HG03342 (cell line): ENCODE measurements at regions not wholly inside any gene's neighbourhood (a gene's known extent, or its start where the extent isn't known, plus 50 kb on each side); places are given as distances from the start of the nearest gene placed in this dataset.
"Not testable (repeated sequence)": the region's sequence is repeated elsewhere in the genome, so short reads cannot be mapped to it uniquely, and the experiment has no call there.

Experiments used
- ATAC-seq: cut with Tn5 transposase; IDR thresholded peaks from one replicate; pipeline ENCODE4 v1.9.1; 2021; ENCODE audit warnings: mild to moderate bottlenecking, moderate library complexity; ENCODE audit not compliant: unreplicated experiment

DNA sequence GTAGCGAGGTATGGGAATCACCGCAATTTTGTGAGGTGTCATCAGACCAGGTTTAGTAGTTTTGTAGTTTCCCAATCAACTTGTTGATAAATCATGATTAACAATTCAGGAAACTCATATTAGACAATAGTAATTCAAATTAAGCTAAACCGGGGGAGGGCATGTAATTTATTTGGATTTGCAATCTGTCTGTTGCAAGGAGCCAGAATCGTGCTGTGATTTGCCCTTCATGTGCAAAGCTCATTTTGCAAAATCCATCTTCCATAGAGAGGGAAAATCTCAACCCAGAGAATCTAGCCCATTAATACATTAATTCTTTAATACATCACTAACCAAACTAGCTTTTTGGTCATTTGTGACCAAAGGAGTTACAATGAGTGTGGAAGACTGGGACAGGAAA lies 164.7 kb upstream of the TRPM3 start:
- ATAC-seq, result no peak

DNA sequence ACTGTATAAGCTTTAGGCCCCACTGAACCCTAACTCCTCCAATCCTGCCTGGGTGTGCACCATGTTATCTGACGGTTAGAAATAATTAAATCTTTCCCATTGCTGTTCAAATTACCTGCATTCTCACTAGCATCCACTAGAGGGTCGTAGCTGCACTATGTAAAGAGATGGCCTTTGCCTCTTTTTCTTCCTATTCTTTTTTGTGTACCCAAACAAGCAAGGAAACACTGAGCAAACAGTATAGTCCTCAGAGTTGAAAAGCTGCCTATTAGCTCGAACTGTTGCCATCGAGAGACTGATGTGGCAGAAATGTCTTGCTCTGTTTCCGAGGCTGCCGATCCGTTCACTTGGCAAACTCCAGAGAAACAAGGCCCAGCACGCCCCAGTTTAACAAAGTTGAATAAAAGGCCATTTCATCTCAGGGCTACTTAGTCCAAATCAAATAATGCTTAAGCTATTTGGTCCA lies 163.8 kb upstream of the TRPM3 start:
- peak; percentile 94 for ATAC-seq

DNA sequence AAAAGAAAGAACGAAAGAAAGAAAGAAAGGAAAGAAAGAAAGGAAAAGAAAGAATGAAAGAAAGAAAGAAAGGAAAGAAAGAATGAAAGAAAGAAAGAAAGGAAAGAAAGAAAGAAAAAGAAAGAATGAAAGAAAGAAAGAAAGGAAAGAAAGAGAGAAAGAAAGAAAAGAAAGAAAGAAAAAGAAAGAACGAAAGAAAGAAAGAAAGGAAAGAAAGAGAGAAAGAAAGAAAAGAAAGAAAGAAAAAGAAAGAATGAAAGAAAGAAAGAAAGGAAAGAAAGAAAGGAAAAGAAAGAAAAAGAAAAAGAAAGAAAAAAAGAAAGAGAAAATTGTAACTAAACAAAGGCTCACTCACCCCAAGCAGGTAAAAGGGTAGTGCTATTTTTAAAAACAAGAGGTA lies 160.7 kb upstream of the TRPM3 start:
- not testable (repeated sequence) for ATAC-seq

DNA sequence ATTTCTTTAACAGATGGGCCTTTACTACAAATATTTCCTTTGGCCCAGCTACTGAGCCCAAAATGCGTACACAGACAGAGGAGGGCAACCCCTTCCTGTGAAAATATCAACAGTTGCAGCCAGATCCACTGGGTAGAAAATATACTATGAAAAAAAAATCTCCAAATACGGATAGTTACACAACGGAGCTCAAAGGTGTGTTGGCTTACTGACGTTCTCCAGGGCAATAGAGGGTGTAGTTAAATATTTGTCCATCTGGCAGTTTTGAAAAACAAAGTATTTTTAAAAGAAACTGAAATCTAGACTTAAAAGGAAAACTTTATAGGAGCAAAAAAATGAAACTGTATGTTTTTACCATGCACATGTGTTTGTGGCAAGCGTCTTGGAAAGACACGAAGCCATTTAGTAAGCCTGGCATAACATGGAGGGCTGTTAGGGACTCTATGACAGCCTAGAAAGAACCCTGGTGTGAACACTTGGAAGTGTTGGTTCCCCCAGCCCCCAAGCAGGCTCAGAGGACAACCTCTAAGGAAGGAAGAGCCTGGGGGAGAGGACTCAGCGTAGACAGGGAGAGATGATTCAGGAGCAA lies 157.8 kb upstream of the TRPM3 start:
- no peak for ATAC-seq

DNA sequence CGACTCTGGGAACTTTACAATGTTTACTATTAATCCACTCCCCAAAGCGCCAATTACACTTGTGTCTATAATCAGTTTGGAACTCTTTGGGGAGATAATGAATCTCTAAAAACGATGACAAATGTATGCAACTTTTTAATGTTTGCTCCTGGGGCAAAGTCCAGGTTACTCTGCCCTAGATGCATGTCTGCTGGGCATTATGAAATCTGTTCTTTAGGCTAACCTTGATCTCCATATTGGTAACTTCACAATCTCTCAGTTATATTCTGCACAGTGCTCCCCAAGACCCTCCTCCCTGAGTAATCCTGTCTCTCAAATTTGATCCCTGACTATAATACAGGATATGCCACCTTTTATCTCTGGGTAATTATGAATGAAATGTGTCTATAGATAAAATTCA lies 152.2 kb upstream of the TRPM3 start:
- ATAC-seq, result no peak

DNA sequence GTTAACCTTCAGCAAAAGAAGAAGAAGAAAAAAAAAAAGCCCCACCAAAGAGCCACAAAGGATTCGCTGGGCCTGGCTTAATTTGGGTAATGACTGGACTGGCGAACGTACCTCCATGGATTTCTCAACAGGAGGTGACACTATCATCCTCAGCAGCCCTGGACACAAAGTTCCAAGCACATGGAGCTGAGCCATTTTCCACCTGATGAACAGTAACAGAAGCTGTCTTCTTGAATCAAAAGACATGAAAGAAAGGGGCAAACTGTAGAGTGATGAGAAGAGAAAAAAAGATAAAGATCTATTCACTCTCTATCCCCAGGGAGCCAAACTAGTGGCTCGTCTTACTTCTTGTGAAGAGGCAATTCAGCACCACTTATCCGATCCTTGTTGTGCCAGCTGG lies 150.2 kb upstream of the TRPM3 start:
- ATAC-seq, result no peak

DNA sequence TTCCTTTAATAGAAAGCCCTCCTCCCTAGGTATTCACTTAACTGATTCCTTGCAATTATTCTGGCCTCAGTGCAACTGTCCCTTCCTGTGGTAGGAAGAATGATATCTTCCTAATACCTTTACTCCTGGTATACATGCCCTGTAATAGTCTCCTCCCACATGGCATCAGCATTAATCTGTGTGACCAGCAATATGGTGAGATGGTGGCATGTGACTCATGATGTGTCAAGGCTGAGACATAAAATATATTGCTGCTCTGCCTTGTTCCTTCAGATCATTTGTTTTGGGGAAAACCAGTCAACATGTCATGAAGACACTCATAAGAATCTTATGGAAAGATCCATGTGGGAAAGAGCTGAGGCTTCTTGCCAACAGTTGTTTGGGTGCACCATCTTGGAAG lies 149.1 kb upstream of the TRPM3 start:
- ATAC-seq, result no peak

DNA sequence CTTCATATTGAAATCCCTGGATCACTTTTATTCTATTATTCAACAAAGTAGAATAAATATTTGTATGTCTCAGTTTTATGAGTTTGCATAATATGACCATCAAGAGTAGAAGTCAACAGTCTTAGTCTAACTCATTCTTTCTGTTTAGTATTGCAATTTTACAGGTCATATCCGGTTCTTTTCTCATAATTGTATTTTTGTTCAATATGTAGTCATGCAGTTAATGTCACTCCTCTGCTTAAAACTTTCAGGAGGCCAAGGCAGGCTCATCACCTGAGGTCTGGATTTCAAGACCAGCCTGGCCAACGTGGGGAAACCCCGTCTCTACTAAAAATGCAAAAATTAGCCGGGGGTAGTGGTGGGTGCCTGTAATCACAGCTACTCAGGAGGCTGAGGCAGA lies 148.4 kb upstream of the TRPM3 start:
- ATAC-seq, result no peak

DNA sequence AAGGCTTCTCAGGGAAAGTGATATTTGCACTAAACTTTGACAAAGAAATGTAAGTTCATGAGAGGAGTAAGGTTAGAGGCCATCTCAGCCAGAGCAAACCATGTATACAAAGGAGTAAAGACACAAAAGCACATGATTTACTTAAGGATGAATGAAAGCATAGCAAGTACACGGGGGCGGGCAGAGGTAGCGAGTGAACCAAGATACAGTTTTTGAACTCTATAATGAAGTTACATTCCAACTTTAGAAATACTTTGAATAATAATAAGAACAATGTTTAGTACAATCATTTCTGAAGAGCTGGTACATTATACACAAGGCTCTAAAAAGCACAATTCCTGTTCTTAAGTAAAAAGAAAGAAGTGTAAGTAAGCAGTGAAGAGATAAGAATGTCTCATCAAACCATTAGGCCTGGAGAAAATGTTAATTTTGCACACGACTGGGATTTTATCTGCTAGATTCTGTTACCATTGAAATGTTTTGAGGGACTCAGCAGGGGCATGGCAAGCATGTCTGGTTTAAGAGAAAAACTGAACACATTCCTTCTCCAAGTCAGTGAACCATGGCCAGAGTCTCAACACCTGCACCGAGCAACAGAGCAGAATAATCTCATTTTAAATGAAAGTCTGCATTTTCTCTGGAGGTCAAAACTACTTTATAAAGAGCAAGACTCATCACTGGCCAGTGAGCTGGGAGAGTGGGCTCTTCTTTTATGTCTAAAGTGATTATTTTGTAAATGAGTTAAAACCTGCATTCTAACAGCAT lies 147.6 kb upstream of the TRPM3 start:
- ATAC-seq, result no peak

DNA sequence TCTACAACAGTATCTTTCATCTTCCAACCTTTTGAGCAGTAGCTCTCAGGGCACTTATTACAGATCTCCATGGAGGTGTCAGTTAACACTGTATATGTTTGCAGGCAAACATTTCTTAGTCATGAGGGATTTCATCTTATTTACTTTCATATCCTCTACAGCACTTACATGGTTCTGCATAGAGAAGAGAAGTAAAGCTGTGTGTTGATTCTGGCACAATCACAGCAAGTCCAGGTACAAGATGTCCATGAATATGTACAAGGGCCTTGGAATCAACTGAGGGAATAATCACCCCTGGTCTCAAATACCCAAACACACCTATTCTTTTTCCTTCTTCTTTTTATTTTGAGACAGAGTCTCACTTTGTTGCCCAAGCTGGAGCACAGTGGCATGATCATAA lies 142.0 kb upstream of the TRPM3 start:
- ATAC-seq, result no peak

DNA sequence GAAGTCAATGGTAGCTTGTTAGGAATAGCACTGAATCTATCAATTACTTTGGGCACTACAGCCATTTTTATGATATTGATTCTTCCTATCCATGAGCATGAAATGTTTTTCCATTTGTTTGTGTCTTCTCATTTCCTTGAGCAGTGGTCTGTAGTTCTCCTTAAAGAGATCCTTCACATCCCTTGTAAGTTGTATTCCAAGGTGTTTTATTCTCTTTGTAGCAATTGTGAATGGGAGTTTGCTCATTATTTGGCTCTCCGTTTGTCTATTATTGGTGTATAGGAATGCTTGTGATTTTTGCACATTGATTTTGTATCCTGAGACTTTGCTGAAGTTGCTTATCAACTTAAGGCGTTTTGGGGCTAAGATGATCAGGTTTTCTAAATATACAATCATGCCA lies 139.0 kb upstream of the TRPM3 start:
- ATAC-seq, result not testable (repeated sequence)

DNA sequence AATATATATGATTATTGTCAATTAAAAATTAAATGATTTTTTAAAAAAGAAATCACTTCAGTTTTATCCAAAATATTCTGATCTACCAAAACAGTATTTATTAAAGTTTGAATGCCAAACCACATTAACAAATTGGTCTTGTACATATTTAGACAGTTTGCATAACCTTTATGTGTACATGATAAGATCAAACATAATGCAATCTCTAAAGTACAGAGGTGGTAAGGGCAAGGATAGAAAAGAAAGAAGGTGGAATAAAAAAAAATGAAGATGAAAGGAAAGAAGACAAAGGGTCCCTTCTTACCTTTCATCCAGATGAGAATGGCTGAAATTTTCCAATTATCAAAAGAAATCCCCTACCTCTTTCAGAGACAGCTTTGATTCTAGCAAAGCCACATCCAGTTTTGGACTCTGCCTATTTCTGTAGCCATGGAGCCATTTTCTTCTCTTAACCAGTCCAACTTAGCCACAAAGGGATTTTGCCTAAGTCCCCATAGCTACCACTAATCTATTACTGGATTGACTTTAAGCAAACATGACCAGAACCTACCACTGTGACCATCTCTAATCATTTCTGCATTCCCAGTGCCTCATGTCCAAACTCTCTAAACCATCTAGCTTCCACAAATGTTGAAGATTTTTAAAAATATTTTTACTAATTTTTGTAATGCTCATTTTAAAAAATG lies 133.3 kb upstream of the TRPM3 start:
- ATAC-seq, result no peak

DNA sequence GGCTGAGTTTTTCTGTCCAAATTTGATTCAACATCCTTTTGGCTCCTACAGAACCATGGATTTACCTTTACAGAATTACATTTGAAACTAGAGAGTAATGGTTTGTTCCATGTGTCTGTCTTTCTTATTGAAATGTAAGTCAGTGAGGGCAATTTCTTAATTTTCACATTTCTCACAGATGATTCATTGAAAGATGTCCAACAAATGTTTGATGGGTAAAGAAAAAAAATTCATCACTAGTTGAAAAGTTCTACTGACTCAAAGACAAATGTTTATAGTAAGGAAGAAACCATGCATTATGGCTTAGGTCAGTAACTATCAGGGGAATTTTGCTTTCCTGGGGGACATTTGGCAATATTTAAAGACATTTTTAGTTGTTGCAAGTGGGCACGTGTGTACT lies 131.6 kb upstream of the TRPM3 start:
- no peak for ATAC-seq

DNA sequence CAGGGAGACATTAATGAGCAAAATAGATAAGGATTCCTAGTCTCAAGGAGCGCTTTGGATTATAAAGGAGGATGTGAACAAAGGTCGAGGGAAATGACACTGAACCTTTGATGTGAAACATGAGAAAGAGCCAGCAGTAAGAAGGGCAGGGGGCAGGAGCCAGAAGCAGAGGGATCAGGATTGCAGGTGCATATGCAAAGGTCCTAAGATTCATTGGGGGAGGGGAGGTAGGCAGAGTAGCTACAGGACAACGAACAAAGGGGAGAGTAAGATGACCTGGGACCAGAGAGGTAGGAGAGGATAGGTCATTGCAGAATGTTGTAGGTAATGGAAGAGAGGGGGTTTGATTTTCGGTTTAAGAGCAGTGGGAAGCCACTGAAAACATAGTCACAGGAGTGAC lies 129.2 kb upstream of the TRPM3 start:
- no peak for ATAC-seq

DNA sequence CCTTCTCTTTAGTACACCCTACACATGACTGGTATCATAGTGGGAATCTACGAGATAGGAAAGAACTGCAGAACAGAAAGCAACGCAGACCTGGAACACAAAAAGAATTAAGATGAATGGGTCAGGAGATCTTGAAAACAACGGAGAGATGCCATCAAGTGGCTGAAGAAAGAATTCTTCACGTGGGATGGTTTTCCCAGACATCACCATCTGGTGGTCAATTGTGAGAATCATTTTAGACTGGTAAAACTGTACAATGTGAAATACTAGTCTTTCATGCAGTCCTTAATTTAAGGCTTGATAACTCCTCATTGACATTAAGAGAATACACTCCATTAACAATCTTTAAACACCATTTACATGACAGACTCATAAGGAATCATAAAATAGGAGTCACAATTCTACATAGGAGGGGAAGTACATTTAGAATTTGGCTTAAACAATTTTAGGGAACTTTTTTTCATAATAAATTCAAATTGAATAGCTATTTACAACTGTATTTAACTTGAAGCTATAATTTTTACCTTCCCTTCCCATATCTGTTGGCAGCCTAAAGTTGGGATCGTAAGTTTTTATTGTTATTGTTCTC lies 128.4 kb upstream of the TRPM3 start:
- ATAC-seq, result peak; percentile 93

DNA sequence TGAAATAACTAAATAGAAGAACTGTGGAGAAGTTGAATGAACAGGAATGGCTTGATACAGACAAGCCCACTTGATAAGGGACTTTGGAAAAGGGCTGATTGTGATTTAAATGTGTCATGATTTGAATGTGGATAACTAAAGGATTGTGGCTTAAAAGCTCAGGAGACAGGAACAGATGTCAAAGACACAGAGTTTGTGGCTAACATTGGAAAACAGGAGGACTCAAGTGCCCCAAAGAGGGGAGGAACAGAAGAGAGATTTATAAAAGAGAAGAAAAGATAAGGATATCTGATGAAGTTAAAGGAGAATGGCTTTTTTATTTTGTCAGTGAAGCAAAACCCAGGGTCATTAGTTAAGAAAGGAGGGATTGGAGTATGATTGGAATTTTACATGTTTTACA lies 124.2 kb upstream of the TRPM3 start:
- no peak for ATAC-seq

DNA sequence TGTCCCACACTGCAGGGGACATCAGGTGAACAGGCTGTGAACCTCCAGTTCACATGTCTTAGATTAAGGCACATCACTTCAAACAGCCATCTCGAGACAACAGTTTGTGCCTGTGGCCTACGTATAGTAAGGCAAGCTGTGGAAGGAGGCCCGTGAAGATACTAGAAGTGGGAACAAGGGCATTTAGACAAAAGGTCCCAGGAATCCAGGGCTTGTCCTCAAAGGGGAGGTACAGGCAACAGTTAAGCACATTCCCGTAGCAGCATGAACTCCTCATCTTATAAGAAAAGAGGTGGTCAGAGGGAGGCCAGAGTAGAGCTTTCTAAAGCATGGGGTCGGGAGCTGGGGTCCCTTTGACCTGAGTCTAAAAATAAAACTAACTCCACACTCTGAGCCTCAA lies 122.5 kb upstream of the TRPM3 start:
- no peak for ATAC-seq

DNA sequence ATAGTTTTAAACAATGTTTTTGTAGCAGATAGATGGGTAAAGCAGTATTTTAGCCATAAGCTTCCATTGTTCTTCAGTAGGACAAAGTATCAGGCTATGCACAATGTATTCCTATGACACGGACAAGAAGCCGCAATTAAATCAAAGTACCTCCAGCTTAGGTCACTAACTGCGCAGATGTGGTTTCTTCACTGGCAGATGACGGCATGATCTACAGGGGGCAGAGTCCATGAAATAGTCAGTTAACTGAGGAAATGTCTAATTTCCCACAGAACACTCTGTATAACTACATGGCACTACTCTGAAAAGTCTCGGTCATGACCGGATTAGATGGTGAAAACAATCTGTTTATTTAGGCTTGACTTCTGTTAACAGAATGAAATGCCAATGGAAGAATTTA lies 120.7 kb upstream of the TRPM3 start:
- no peak for ATAC-seq

DNA sequence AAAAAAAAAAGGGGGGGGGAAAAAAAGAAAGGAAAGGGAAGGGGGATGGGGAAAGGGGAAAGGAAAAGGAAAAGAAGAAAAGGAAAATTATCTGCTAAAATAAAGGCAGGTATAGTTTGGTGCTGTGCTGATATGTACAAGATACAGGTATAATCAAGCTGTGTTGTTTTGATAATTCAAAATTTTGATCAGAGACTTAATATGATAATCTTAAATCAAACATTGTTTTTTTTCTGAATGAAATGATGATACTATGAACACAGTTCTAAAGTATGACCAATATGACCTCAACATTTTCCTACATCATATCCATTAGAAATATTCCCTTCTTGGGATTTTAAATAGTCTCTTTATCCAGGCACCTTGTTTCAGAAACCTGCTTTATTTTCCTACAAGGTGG lies 115.6 kb upstream of the TRPM3 start:
- ATAC-seq, result no peak

DNA sequence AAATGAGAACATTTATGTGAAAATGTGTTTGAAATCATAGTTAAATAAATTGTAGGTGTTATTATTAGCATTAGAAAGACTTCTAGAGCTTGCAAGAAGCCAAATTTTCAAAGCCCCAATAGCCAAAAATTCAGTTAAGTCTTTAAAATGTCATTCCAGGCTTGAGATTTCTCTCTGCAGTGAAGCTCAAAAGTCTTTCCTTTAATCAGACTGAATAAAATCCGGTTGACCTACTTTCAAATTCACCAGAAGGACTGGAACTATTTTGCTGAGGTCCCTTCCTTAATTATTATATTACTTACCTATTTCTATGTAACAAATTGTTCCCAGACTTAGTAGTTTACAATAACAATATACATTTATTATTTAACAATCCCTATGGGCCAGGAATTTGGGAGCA lies 112.2 kb upstream of the TRPM3 start:
- ATAC-seq, result no peak

DNA sequence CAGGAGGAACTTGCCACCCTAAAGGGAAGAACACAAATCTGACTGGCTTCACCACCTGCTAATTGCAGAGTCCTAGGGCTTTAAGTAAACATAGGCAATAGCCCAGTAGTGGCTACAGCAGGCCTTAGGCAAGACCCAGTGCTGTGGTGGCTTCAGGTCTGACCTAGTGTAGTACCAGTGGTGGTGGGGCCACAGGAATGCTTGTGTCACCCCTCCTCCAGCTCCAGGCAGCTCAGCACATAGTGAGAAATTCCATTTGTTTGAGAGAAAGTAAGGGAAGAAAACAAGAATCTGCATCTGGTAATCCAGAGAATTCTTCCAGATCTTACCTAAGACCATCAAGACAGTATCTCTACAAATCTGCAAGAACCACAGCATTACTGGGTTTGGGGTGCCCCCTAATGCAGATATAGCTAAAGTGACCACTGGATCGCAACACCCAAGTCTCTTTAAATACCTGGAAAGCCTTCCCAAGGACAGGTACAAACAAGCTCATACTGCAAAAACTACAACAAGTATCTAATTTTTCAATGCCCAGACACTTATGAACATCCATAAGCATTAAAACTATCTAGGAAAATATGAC lies 102.6 kb upstream of the TRPM3 start:
- no peak for ATAC-seq

DNA sequence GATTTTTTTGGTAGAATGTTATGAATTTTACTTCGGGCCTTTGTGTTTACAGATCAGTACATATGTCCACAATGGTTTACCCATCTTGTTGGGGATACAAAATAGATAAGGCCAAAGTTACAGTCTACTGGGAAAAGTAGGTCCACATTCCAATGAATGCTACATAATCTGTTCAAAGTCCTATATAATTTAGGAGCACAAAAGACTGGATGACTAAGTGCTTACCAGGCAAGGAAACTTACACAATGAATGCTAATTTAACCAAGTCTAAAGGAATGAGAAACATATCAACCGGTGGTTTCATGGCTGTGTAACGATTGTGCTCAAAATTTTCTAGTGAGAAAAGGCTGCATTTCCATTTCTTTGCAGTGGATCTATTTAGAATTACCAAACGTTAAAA lies 97.4 kb upstream of the TRPM3 start:
- no peak for ATAC-seq
